ENCODE measurements at regions not wholly inside any gene's neighbourhood (a gene's known extent, or its start where the extent isn't known, plus 50 kb on each side); places are given as distances from the start of the nearest gene placed in this dataset.

DNA sequence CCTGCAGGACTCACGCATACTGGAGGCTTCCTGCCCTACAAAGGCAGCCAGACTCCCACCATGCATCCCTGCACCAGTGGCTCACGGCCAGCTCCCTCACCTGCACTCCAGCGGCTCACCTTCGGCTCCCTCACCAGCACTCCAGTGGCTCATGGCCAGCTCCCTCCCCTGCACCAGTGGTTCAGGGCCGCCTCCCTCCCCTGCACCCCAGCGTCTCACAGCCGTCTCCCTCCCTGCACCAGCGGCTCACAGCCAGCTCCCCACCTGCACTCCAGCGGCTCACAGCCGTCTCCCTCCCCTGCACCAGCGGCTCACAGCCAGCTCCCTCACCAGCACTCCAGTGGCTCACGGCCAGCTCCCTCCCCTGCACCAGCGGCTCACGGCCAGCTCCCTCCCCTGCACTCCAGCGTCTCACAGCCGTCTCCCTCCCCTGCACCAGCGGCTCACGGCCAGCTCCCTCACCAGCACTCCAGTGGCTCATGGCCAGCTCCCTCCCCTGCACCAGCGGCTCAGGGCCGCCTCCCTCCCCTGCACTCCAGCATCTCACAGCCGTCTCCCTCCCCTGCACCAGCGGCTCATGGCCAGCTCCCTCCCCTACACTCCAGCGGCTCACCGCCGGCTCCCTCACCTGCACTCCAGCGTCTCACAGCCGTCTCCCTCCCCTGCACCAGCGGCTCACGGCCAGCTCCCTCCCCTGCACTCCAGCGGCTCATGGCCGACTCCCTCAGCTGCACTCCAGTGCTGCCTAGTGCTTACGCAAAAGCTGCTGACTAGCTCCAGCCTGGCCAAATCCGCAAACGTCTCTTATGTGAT, 324.5 kb downstream of the NPHP4 start:
- TF ChIP-seq, protein P1, sequence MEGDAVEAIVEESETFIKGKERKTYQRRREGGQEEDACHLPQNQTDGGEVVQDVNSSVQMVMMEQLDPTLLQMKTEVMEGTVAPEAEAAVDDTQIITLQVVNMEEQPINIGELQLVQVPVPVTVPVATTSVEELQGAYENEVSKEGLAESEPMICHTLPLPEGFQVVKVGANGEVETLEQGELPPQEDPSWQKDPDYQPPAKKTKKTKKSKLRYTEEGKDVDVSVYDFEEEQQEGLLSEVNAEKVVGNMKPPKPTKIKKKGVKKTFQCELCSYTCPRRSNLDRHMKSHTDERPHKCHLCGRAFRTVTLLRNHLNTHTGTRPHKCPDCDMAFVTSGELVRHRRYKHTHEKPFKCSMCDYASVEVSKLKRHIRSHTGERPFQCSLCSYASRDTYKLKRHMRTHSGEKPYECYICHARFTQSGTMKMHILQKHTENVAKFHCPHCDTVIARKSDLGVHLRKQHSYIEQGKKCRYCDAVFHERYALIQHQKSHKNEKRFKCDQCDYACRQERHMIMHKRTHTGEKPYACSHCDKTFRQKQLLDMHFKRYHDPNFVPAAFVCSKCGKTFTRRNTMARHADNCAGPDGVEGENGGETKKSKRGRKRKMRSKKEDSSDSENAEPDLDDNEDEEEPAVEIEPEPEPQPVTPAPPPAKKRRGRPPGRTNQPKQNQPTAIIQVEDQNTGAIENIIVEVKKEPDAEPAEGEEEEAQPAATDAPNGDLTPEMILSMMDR (IDR thresholded peaks at IDR 0.05): no peak
- TF ChIP-seq POLR2A (IDR thresholded peaks at IDR 0.05): no peak
